ENCODE measurements at regions not wholly inside any gene's neighbourhood (a gene's known extent, or its start where the extent isn't known, plus 50 kb on each side); places are given as distances from the start of the nearest gene placed in this dataset.
"Not testable (repeated sequence)": the region's sequence is repeated elsewhere in the genome, so short reads cannot be mapped to it uniquely, and the experiment has no call there.

GRCh38 chr15:85264614-85265190 is 115.7 kb upstream of the AKAP13 start:
- not testable (repeated sequence) for TF ChIP-seq EZH2phosphoT487 (IDR thresholded peaks at IDR 0.05; ENCODE audit: insufficient read depth, low read depth); EZH2 (IDR thresholded peaks at IDR 0.05; ENCODE audit: insufficient read depth, poor library complexity, severe bottlenecking)

Measured in GM23248 (cell line).